RWPE1 (cell line): ENCODE measurements at regions not wholly inside any gene's neighbourhood (a gene's known extent, or its start where the extent isn't known, plus 50 kb on each side); places are given as distances from the start of the nearest gene placed in this dataset.

Source experiments
- CTCF ChIA-PET: fragments of 350-600 bp; sonication (Branson Sonifier 250); formaldehyde crosslinking; extraction: SDS; loops from one replicate; lab custom pipeline; 2021; lab: Yijun Ruan, JAX
- POLR2A ChIA-PET: fragments of 400-600 bp; formaldehyde crosslinking; extraction: SDS; loops from one replicate; lab custom pipeline; 2020; ENCODE audit warnings: antibody characterized with exemption; ENCODE audit not compliant: low non-redundant PET; lab: Yijun Ruan, JAX
- DNase-seq: peaks from one replicate; pipeline ENCODE4 v3.0.0; 2012; ENCODE audit warnings: low spot score
- H3K27ac ChIP-seq: fragments of 450-650 bp; 2 replicates; pipeline ENCODE4 v1.5.1; 2017
- CTCF ChIP-seq: fragments of 450-650 bp; conservative IDR thresholded peaks from 2 replicates; pipeline ENCODE4 v1.5.1; 2017; ENCODE audit warnings: low read depth, mild to moderate bottlenecking

DNA sequence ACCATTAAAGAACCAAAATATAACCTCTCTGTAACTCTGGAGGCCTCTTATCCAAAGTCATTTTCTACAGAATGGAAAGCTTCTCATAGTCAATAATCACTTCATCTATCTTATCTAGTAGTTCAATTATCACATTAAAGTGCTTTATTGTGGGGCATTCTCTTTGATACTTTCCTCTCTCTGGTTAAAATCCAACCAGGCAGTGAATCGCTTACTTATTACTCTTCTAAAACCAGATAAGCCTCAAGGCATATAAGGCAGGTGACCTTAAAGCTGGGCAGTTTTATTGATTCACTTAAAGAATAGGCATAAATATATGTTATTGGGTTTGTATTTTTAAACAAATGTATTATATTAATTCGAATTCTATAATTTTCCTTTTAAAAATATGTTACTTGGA, 2162.1 kb upstream of the TENM3 start:
- DNase-seq = no peak
- CTCF ChIA-PET = no interaction called here
- no peak for TF ChIP-seq CTCF
- no peak overlapping the region for H3K27ac ChIP-seq
- POLR2A ChIA-PET = no interaction called here

DNA sequence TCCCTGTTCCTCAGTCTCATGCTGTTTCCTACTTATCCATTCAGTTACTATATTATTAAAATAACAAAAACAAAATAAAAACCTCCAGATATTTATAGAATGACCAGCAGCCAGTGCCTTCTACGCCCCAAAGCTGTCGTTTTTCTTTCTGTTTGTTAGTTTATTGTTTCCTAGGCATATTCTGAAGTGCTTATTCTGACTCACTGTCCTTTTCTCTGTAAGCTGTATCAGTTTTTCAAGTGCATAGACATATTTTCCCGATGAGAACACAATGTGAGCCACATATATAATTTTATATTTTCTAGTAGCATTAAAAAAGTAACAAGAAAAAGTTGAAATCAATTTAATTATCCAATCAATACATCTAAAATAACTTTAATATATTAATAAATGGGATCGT, 2158.6 kb upstream of the TENM3 start:
- no peak for TF ChIP-seq CTCF
- no peak for DNase-seq
- no peak overlapping the region for H3K27ac ChIP-seq
- ChIA-PET POLR2A (no interaction called here), CTCF (interaction anchor here (0.7 kb wide), 1 partner anchor 167 kb away, joined by 4 read pairs; no protein-coding TSS in a partner anchor)

DNA sequence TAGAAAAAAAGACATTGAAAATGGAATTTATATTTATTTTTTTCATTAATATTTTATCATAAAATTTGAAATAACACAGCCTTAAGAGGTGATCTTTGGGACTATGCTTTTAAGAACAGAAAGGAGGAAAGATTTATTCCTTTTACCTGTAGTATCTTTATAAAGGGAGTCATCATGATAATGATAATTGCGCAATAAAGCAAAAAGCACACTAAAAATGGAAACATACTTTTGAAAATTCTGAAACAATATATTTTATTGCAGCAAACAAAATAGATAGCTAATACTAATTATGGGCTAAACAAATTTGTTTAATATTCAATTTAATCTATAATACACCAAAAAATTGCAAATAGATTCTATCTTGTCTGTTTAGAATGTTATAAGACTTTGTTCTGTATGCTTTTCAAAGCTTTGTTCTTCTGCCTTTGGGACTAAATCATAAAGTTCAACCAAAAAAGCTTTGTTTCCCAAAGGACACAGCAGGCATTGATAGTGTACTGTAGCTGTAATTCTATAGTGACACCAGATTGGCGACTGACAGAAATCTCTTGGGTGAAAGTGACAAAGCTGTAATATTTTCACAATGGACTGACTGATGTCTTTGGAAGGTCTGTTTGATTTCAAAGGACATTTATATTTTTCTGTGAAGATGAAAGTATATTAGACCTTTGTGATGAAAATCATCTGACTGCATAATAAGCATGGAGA, 2156.6 kb upstream of the TENM3 start:
- ChIA-PET POLR2A (no interaction called here), CTCF (no interaction called here)
- no peak for TF ChIP-seq CTCF
- no peak for DNase-seq
- H3K27ac ChIP-seq = no peak overlapping the region

DNA sequence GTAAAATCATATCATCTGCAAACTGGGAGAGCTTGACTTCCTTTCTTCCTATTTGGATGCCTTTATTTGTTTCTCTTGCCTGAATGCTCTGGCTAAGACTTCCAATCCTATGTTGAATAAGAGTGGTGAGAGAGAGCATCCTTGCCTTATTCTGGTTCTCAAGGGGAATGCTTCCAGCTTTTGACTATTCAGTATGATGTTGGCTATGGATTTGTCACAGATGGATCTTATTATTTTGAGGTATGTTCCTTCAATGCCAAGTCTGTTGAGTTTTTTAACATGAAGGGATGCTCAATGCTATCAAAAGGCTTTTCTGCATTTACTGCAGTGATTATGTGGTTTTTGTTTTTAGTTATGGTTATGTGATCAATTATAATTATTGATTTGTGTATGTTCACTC, 2144.6 kb upstream of the TENM3 start:
- DNase-seq = no peak
- no peak for TF ChIP-seq CTCF
- H3K27ac ChIP-seq = no peak overlapping the region
- CTCF ChIA-PET = no interaction called here
- POLR2A ChIA-PET = no interaction called here

DNA sequence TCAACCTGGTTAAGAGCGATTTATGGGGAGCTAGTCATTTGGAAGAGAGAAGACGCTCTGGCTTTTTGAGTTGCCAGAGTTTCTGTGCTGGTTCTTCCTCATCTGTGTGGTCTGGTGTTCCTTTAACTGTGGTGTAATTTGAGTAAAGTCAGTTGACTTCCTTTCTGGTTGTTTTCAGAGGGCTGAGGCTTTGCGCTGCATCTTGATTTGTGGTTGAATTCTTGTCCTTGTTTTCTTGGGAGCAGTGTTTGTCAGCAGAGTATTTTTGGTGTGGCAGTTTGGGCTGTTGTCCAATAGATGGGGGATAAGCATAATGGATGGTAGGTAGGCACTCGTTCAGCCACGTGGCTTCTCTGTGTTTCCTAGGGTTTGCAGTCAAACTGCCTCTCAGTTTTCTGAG, 2143.2 kb upstream of the TENM3 start:
- ChIA-PET CTCF (no interaction called here), POLR2A (no interaction called here)
- H3K27ac ChIP-seq = no peak overlapping the region
- no peak for TF ChIP-seq CTCF
- DNase-seq = no peak

DNA sequence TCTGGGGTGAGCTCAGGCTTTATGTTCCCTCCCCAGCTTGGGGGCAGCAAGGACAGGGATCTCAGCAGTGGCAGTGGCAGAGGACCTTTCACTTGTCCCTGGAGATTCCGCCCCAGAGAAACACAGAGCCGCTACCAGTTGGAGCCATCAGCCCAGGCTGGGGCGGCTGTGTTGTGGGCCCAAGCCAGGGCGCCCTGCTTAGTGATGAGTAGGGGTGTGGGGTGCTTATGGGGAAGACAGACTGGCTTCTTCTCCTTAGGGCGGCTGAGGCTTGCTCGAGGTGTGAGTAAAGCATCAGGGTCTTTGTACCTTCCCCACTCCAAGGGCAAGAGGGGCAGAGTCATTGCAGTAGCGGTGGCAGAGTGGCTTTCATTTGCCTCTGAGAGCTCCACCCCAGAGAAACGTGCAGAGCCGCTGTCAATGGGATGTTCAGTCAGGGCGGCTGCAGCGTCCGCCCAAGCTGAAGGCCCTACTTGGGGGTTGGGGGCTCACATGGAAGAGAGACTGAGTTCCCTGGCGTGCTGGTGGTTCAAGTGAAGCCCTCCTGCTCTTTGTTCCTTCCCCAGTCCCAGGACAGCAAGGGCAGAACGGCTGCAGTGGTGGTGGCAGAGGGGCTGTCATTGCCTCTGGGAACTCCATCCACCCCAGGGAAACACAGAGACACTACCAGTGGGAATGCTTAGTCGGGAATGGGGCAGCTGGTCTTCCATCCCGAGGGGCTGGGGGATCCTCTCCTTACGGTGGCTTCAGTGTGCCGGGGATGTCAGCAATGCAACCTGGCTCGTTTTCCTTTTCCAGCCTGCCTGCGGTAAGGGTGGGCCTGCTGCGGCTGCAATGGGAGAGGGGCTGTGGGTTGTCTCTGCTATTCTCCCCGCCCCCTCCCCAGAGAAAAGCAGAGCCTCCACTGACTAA, 2142.5 kb upstream of the TENM3 start:
- no peak for TF ChIP-seq CTCF
- DNase-seq = no peak
- ChIA-PET CTCF (no interaction called here), POLR2A (no interaction called here)
- no peak overlapping the region for H3K27ac ChIP-seq
